Thyroid gland (tissue), 4 donors: ENCODE measurements at regions not wholly inside any gene's neighbourhood (a gene's known extent, or its start where the extent isn't known, plus 50 kb on each side); places are given as distances from the start of the nearest gene placed in this dataset.

Experiments used
- POLR2A ChIP-seq, 2 donors: fragments of 450-650 bp; IDR thresholded peaks; one replicate each; pipeline ENCODE4 v1.6.1; 2017; ENCODE audit warnings: antibody characterized with exemption in 2 of 2, mild to moderate bottlenecking in 2 of 2, moderate library complexity in 1 of 2
- TF ChIP-seq, protein P1 (sequence below), 6 experiments: fragments of 200-600 bp in 3 of 6; fragments of 450-650 bp in 3 of 6; sonication (generic) in 3 of 6; IDR thresholded peaks; one replicate each; pipeline ENCODE4 v1.5.1; 2016 to 2019; ENCODE audit warnings: antibody characterized with exemption in 6 of 6, mild to moderate bottlenecking in 2 of 6, inconsistent platforms in 1 of 6, moderate library complexity in 1 of 6

DNA sequence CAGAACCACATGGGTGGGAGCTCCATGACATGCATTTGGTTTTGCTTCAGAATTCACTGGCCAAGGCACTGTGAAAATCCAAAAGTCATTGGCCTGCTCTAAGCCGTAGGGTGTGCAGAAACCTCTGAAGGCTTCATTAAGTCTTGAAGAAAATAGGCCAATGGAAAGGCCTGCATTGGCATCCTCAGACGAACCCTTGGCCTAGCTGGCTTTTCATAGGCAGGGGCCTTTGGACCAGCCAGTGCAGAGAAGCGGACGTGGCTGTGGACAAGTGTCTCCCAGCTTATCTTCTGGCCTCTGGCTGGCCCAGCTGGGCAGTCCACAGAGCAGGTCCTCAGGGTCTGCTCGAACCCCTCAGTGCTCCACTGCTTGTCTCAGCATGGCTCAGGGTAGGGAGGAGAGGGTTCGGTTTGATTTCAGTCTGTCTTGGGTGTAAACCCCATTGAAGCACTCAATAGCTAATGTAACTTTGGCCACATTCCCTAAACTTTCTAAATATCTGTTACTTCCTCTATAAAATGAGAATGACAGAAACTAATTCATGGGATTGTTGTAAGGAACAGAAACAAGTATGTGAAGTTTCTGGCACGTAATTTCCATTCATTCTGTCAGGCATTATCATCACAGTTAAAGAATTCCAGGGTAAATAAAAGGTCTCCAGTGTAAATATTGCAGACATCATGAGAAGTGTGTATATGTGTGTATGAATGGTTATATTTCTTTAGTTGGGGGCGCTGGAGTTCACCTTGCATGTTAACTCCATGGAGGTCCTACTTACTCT, 125.5 kb downstream of the TFCP2L1 start:
- TF ChIP-seq, protein P1, sequence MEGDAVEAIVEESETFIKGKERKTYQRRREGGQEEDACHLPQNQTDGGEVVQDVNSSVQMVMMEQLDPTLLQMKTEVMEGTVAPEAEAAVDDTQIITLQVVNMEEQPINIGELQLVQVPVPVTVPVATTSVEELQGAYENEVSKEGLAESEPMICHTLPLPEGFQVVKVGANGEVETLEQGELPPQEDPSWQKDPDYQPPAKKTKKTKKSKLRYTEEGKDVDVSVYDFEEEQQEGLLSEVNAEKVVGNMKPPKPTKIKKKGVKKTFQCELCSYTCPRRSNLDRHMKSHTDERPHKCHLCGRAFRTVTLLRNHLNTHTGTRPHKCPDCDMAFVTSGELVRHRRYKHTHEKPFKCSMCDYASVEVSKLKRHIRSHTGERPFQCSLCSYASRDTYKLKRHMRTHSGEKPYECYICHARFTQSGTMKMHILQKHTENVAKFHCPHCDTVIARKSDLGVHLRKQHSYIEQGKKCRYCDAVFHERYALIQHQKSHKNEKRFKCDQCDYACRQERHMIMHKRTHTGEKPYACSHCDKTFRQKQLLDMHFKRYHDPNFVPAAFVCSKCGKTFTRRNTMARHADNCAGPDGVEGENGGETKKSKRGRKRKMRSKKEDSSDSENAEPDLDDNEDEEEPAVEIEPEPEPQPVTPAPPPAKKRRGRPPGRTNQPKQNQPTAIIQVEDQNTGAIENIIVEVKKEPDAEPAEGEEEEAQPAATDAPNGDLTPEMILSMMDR (IDR thresholded peaks at IDR 0.05) = no peak
- TF ChIP-seq POLR2A (IDR thresholded peaks at IDR 0.05) = no peak
